SK-N-DZ (cell line): ENCODE measurements at regions not wholly inside any gene's neighbourhood (a gene's known extent, or its start where the extent isn't known, plus 50 kb on each side); places are given as distances from the start of the nearest gene placed in this dataset.
"Not testable (repeated sequence)": the region's sequence is repeated elsewhere in the genome, so short reads cannot be mapped to it uniquely, and the experiment has no call there.

ENCODE experiments used
- DNase-seq: peaks from one replicate; pipeline ENCODE4 v3.0.0-alpha.2; 2015; ENCODE audit warnings: low spot score

DNA sequence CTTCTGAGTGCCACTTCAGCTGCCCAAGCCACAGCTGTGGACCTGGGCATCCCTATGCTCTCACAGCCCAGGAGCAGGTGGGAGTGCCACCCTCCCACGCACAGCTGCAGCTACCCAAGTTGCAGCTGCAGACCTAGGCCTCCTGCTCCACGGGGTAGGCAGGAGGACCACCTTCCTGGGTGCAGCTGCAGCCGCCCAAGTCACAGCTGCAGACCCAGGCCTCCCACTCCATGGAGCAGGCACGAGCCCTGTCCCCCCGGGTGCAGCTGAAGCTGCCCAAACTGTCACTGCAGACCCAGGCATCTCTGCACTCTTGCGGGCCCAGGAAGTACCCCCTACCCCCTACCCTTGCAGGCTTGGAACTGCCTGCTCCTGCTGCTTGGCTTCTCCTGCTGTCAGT, 260.2 kb downstream of the XPNPEP1 start:
- DNase-seq, result no peak

DNA sequence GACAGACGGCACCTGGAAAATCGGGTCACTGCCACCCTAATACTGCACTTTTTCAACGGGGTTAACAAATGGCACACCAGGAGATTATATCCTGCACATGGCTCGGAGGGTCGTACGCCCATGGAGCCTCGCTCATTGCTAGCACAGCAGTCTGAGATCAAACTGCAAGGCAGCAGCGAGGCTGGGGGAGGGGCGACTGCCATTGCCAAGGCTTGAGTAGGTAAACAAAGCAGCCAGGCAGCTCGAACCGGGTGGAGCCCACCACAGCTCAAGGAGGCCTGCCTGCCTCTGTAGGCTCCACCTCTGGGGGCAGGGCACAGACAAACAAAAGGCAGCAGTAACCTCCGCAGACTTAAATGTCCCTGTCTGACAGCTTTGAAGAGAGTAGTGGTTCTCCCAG, 270.7 kb downstream of the XPNPEP1 start:
- not testable (repeated sequence) for DNase-seq

DNA sequence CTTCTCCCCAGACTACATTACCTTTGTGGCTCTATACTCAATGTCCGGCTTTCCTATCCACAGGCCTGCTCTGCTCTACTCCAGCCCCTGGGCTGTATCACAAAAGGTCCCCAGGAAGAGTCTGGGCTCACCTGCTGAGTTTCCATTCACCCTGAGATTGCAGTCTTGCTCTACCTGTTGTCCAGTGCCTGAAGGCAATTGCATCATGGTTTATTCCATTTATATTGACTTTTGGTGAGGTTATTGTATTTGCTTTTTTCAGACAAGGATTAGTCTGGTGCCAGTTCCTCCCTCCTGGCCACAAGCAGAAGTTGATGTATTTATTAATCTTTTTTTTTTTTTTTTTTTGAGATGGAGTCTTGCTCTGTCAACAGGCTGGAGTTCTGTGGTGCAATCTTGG, 273.1 kb downstream of the XPNPEP1 start:
- no peak for DNase-seq

DNA sequence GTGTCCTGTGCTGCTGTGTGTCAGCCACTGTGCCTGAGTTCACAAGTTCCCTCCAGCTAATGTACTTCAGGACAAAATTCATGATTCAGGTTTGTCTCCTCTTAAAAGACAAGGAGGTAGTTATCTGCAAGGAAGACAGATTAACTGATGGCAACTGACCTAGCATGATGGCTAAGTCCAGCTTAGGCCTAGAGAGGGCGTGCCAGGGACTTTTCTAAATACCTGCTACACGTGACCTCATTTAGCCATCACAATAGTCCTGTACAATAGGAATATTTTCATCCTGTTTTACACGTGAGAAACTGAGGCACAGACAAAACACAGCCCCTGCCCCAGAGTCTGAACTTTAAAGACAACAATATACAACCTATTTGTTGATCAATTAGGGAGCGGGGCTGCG, 275.7 kb downstream of the XPNPEP1 start:
- no peak for DNase-seq

DNA sequence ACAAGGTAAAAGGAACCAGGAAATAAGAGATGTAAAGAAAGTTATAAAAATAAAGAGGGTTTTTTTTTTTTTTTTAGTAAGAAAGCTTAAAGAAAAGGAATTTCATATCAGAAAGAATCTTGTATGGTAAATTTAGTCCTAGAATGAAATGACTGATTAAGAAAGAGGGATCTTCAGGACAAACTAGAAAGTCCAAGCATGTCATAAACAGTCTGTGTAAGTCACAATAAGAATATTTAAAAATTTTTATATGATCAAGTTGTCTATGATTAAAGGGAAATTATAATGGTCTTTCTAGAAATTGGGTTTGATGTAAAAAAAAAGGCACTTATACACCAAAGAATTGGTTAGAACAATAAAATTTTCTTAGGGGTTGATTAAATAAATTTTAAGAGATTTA, 289.5 kb downstream of the XPNPEP1 start:
- no peak for DNase-seq

DNA sequence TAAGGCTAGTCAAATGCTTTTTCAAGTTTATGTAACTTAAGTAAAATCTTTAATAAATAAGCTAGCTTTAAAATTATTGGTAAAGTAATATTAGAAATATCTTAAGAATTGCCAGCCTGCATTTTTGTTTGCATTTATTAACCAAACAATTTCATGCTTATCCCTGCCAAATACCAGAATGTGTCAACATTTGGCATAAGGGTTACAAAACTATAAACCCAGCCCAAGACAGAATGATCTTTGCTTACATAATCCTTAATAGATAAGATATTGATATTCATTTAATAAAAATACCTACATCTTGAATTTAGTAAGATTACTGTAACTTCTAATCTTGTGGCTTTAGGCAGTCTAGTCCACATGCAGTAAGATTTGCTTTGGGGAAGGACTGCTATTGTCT, 290.3 kb downstream of the XPNPEP1 start:
- not testable (repeated sequence) for DNase-seq

DNA sequence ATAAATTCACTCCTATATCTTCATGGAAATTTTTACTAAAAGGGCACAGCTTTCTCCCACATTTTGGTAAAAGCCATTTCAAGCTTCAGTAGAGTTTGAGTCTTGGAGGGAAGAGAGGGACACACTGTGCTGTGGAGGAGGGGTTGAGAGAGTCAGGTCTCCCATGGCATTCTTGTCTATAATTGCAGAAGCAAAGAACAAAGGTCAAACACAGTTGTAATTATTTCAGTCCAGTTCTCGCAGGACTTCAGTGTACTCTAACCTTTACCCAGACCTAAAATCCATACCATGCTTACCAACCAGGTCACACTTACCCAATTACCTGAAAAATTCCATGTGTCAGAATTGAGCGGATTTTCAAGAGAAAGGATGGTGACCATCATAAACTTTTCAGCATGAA, 298.4 kb downstream of the XPNPEP1 start:
- DNase-seq, result no peak

DNA sequence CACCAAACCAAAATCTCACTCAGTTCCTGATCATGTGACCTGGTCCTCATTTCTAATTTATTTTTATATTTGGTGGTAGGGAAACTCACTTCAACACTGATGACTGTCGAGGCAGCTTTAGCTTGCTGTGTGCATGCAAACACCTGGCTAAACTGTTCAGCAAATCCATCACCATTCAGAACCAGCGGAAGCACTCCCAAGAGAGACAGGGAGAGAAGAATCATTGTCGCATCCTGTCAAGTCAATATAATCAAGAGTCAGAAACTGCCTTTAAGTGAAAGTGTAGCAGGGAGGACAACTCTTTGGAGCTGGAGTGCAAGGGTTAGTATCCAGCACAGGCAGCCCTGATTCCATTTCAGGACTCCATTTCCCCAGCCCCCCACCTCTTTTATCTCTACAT, 300.7 kb downstream of the XPNPEP1 start:
- DNase-seq, result no peak

DNA sequence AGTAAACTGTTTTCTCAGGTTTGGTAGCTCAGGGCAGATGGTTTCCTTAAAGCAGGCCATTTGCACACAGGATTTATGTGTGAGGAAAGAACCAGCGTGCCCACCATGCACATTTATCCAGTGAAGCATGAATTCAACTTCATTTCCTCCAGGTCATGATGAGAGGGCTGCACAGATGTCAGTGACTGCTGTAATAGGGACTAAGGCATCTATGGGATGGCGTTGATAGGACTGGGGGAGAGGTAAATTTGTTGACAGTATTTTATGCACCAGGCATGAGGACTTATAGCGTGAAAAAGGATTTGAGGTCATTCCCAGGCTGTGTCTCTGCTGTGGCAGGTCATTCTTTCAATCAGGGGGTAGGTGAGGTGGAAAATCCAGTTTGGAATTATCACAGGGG, 302.9 kb downstream of the XPNPEP1 start:
- DNase-seq, result no peak

DNA sequence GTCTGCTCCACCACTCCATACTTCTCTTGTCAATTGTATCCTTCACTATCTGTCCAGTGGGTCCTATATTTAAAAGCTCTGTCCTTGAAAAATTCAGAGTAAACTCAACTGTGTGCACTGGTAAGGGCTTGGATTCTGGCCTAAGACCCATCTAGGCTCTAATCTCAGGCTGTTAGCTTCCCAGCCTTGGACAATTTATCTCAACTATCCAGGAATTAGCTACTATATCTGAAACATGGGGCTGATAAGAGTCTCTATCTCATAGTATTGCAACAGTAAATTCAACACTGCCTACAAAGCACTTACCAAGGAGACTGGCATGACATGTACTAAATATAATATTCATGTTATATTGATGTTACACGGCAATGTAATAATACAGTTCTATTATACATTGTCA, 303.4 kb downstream of the XPNPEP1 start:
- no peak for DNase-seq

DNA sequence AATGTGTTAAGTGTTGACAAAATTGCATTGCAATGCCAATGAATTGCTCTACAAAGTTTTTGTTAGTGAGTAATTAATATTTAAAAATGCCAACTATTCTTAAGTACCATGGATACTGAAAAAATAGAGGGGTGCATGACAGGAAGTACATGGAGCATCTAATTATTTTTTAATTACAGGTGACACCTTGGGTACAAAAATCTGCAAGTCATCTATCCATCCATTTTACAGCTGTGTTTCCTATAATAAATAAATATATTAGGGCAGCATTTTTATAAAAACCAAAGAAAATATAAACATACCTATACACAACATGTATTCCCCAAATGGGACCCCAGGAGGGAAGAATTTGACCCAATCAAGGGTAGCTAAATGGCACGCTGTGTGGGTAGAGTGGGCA, 304.6 kb downstream of the XPNPEP1 start:
- DNase-seq, result no peak

DNA sequence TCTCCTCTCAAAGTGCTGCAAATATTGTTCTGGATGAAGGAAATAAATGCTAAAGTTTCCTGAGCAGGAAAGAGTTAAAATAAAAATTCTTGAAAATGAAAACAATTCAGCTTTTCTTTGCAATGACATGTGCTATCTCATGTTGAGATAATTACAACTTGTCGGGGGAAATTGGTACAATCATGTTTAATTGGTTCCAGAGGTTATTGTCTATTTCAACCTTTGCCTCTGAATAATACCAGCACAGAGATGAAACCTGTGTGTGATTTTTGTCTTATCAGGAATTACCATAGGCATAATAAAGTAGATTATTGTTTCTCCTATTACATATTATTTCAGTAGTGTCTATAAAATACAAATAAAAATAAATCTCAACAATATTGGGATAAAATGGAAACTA, 305.0 kb downstream of the XPNPEP1 start:
- no peak for DNase-seq

DNA sequence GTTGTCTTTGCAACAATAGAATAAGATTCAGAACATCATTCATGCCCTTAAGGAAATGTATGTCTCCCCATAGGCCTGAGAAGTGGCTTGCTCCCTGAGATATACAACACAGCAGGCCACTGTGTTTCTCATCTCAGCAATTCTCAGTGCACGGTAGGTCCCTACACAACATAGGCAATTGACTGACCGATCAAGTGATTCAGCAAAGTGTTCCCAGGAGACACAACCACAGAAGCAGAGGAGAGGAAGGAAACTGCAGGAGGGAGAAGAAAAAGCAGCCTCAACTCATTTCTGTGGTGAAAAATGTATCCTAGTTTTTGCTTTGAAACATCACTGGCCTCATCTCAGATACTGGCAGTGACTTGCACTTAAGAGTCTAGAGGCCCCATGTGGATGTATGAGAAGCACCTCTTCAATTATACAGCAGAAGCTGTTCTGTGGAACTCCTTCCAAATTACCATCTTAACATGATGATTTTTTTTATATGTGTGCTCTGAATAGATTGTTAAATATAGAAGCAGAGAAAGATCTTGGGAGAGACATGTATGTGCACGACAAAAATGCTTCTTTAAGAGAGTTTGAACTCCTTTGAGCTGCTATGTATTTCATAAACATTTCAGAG, 306.8 kb downstream of the XPNPEP1 start:
- no peak for DNase-seq

DNA sequence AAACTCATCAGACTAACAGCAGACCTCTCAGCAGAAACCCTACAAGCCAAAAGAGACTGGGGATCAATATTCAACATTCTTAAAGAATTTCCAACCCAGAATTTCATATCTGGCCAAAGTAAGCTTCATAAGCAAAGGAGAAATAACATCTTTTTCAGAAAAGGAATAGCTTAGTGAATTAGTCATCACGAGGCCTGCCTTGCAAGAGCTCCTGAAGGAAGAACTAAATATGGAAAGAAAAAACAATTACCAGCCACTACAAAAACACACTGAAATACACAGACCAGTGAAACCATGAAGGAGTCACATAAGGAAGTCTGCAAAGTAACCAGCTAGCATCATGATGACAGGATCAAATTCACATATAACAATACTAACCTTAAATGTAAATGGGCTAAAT, 328.0 kb downstream of the XPNPEP1 start:
- not testable (repeated sequence) for DNase-seq

DNA sequence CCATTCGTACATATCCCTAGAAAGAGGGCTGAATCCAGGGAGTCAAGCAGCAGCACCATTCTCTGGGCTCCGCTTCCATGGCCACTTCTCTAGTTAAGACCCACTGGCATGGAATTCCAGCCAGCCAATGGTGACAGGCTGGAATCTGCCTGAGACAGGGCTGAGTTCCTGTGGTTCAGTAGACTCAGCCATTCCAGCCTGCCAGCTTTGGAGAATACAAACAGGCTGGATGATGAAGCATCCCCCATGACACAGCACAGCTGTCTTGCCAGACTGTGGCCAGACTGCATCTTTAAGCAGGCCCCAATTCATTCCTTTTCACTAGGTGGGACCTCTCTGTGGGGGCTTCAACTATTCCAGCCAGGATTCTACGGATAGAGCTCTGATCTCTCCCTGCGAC, 329.6 kb downstream of the XPNPEP1 start:
- DNase-seq, result no peak

DNA sequence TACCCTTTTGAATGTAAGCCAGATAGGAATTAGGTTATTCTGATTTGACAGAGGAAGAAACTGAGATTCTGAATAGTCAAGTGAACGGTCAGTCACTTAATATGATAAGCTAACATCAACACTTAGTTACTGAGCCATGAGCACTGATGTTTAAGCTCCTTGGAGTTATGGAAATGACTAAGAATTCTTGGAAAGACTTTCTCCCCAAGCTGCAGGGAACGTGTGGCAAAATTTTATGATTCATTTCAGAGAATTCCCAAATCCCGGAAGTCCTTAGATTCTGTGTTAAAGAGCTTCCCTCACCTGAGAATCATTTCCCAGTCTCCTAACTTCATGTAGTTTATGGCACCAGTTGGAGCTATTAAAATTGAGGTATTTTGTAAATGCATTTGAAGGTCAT, 330.9 kb downstream of the XPNPEP1 start:
- DNase-seq, result no peak

DNA sequence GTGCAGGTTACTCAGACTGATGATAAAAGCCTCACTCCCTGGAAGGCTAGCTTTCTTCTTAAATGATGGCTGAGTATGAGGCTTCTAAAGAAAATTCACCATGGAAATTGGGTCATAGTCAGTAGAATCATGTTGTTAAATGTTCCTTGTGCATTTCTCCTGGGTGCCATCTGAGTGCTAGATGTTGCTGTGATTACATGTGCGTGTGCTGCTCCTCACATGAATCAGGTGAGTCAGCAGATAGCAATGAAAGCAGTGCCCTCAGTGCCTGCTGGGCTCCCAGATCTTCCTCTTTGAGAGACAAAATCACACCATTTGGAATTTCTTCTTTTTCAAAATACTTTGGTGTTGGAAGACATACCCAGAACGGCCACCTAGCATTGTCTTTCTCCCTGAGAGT, 331.7 kb downstream of the XPNPEP1 start:
- no peak for DNase-seq

DNA sequence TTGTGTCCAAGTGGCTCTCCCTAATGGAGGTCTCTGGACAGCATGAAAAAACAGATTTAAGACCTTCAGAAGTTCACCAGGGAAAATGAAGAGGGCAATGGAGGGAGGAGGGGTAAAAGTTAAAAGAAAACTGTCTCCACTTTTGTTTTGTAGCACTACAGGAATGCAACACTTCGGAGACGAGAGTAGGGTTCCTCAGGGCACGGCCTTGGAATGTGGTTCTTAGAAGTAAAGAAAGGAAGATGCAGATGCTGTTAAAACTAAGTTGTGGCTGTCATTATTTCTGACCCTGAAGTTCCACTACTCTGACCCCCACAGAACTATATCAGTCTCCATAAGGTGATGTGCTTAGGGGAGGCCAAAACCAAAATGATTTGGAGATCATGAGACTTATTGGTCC, 335.1 kb downstream of the XPNPEP1 start:
- no peak for DNase-seq

DNA sequence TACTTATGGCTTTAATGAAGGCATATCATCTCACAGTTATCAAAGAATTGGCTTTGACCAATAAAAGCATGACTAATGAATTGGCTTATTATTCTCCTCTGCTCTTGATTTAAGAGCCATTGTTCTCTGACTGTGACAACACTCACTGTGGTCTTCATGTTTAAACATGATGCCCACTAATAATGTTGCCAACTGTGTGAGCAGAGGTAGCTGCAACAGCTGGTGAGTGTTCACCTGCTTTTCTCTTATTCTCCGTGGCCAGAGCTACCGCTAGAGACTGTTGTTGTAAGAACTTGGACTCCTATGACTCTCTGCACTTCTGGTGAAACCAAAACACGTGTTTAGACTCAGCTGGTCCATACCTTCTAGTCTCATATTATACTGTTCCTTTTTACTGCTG, 335.9 kb downstream of the XPNPEP1 start:
- no peak for DNase-seq

DNA sequence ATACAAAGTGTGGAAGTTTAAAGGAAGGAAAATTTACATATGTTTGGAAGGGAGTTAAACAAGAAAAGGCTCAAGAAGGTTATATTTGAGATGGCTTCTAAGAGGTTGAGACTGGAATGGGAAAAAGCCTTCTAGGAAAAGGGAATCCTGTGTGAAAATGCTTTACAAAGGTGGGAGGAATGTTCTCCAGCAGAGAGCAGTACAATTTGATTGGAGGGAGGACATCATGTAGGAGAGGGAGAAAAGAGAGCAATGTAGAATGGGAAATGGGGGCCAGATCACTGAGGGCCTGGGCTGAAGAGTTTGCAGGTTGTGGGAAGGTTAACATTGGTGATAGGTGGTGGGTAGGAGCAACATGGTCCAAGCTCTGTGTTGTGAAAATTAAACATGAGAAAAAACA, 366.9 kb downstream of the XPNPEP1 start:
- DNase-seq, result no peak

DNA sequence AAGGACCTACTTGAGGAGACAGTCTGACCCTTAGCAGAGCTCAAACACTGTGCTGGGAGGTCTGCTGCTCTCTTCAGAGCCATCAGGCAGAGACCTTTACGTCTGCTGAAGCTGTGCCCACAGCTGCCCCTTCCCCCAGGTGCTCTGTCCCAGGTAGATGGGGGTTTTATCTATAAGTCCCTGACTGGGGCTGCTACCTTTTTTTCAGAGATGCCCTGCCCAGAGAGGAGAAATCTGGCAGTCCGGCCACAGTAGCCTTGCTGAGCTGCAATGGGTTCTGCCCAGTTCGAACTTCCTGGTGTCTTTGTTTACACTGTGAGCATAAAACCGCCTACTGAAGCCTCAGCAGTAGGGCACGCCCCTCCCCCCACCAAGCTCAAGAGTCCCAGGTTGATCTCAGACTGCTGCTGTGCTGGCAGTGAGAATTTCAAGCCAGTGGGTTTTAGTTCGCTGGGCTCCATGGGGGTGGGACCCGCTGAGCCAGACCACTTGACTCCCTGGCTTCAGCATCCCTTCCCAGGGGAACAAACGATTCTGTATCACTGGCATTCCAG, 381.2 kb downstream of the XPNPEP1 start:
- DNase-seq, result not testable (repeated sequence)

DNA sequence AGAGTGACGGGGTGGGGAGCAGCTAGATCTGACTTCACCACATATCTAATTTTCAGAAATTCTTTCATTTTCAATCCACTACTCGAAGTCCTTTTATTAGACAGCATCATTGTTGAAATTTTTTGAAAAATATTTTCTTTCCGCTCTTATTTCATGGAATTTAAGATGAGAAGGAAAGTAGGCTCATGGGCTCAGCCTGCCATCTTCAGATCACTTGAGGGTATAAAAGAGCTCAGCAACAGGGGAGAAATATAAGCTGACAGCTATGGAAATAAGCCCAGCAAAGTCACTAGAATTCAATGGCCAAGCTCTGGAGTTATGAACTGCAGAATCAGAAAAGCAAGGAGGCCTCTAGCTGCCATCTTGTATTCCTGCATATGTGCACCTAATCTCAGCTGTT, 389.1 kb downstream of the XPNPEP1 start:
- no peak for DNase-seq

DNA sequence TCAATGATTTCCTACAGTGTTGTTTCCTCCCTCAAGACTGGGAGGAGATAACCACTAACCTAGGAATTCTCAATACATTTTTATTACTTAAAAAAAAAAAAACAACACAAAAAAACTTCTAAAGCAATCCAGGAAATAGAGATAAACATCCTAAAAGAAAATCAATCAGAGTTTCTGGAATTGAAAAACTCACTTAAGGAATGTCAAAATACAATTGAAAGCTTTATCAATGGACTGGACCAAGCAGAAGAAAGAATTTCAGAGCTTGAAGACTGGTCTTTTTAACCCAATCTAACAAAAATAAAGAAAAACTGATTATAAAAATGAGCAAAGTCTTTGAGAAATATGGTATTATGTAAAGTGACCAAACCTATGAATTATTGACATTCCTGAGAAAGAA, 394.1 kb downstream of the XPNPEP1 start:
- DNase-seq, result no peak

DNA sequence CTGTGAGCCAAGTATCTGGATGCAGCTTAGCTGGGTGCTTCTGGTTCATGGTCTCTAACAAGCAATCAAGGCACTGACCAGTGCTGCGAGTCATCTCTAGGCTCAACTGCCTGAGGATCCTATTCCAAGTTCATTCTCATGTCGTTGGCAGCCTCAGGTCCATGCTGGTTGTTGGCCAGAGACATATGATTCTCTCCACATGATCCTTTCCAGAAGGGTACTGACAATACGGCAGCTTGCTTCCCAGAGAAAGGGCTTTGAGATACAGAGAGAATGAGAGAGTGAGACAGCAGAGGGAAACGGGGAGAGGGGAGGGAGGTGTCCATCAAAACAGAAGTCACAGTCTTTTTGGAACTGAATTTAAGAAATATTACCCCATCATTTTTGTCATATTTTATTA, 405.6 kb downstream of the XPNPEP1 start:
- no peak for DNase-seq
